Hematopoietic multipotent progenitor cell treated with erythropoietin and hydrocortisone succinate and interleukin-3 and kit ligand, for 17 days (in vitro differentiated cells): ENCODE measurements at regions not wholly inside any gene's neighbourhood (a gene's known extent, or its start where the extent isn't known, plus 50 kb on each side); places are given as distances from the start of the nearest gene placed in this dataset.

ENCODE experiments used
- DNase-seq: peaks from one replicate; pipeline ENCODE4 v3.0.0-alpha.2; 2015; ENCODE audit warnings: low spot score

DNA sequence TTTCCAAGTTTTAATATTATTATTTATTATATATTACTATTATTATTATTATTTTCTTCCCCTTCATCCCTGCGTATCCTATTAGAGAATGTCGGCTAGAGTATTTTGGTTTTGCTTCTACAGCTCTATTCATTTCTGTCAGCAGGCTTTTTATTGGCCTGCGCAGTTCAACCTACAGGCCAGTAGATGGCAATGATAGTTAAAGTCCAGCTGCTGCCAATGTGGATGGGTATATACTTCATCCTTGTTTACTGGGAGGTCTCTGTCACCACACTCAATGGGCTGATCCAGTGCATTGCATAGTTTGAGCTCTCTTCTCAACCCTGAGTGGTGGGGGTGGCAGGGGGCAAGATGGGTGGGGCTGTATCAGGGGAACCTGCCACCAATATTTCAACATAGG, 799.8 kb downstream of the NSUN3 start:
- DNase-seq = no peak

DNA sequence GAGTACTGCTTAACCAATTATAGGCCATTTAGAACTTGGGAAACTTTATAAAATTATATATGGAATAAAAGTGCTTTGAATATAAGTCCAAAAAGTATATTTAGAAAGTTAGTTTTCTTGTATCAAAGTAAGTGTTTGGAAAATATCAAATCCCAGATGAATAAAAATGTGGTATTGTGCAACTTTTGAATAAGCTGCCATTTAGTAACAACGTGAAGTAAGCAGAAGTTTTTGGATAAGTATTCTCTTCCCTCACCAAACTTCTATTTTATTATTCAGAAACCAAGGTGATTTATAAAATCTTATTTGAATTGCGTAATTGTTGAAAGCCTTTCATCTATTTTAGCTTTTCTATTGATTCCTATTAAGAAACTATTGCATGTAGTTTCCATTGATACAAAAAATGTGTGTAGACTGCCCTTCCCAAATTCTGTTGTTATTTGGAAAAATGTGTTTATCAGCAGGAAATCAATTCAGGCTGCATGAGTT, 806.2 kb downstream of the NSUN3 start:
- no peak for DNase-seq

DNA sequence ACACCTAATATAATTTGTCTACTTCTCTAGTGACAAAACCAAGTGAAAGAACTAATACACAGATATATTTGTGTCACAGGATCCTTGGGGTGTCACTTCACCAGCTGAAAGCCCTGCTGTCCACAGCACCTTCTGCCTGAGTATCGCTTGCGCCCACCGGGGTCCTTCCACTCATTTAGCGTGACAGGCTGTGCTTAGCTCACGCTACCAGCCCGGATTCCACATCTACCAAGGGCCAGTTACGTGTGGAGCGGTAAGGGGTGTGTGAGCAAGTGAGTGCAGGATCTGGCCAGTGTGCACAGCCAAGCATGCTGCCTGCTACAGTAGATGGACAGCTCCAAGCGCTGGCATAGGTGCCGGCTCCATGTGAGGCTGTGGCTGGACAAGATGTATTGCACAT, 810.9 kb downstream of the NSUN3 start:
- no peak for DNase-seq

DNA sequence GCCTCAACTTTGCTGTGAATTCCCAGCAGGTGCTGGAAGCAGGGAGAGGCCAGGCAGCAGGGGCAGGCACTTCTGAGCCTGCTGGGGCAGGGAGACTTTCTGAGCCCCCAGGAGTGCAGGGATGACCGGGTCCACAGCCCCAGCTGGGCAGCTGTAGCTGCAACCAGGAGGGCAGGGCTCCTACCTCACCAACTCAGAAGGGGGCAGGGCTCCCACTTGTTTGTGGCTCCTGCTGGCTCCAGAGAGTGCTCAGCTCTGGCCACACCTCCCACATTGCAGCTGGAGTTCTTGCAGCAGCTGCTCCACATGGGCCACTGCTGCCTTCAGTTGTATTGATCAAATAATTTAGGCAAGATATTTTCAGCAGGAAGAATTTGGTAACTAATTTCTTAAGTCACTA, 812.3 kb downstream of the NSUN3 start:
- DNase-seq = no peak

DNA sequence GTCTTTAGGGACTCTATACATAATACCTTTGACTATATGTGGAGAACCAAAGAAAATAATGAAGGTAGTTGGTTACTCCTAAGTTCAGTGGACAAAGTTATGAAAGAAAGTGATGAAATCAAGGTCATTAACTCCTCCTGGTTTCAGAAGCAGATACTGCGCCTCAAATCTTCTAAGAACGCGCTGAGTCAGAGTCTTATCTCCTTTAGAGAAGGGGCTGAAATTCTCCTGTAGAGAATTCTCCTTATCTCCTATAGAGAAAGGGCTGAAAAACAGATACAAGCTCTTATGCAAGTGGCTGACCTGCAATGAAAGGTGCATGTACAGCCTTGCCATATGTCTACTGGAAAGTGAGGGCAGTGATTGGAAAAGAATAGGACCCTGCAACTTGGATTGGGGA, 824.2 kb downstream of the NSUN3 start:
- no peak for DNase-seq

DNA sequence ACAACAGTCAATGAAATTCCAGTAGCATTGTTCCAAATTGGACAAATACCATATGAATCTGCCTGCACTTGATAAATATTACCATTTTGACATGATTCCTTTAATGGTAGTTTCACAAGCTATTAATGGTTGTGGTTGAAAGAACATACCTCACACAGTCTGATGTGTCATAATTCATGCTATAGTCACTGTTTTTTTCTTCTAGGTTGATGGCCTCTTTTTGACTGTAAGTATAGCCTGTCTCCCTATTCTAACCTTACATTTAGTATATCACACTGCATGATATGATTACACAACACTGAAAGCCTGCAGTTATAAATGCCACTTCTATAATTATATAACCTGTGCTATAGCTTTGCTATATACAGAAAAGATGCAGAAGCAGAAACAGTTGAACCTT, 834.1 kb downstream of the NSUN3 start:
- no peak for DNase-seq

DNA sequence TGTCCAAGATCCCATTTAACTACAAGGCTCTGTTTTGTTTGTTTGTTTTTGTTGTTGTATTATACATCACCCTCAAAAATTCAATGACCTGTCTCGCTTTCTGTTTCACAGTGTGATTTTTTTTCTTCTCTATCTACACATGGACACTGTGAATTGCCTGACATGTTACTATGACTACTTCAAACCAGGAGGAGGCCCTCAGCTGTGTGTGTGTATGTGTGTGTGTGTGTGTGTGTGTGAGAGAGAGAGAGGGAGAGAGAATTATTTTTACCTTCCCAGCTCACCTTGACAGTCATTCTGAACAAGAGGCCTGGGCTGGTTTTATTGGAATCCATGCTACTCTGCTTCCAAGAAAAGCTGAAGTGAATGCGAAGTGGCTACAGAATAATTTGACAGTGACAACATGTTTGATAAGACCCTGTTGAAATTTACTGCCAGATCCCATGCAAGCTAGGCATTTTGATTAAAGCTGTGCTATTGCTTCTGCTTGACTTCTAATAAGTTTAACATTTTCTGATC, 841.4 kb downstream of the NSUN3 start:
- no peak for DNase-seq

DNA sequence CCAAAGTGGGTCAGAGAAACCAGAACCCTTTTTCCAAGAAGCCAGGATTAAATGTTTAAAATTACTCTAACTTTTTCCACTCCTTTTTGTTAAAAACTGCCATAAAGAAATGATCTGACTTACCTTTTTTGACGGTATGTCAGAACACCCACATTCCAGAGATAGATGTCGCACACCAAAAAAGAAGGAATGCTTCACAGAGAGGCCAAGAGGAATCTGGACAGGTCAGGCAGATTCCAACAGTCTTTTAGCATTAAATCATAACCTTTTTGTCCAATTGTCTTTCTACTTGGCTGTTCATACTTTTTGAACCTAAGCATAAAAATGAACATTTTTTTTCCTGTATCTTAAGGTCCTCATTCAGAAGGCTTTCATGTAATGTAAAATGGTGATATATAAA, 846.9 kb downstream of the NSUN3 start:
- no peak for DNase-seq

DNA sequence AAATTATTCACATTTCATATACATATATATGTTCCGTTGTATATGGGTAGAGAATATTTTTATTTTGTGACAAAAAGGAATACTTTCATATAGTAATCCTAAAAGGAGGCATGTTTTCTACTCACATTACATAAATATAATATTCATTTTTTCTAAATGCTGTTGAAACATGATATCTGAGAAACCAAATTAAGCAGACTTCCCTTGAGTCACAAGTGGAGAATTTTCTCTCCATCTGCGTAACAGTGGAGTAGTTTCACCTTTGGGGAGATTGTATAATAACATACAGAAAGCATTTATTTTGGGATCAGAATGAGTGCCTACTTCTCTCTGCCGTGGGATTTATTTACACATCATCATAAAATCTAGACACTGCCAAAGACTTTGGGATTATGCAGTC, 849.8 kb downstream of the NSUN3 start:
- DNase-seq = no peak

DNA sequence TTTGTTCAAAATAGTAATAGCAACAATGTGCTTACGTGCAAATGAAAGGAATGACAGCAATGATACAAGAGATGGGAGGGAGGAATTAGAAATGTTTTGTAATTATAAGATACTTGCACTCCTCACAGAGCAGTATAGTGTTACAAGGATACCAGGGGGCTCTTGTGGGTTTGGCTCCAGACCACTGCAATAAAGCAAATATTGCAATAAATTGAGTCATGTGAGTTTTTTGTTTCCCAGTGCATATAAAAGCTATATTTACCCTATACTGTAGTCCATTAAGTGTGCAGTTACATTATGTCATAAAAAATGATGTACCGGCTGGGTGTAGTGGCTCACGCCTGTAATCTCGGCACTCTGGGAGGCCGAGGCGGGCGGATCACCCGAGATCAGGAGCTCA, 864.3 kb downstream of the NSUN3 start:
- DNase-seq = no peak

DNA sequence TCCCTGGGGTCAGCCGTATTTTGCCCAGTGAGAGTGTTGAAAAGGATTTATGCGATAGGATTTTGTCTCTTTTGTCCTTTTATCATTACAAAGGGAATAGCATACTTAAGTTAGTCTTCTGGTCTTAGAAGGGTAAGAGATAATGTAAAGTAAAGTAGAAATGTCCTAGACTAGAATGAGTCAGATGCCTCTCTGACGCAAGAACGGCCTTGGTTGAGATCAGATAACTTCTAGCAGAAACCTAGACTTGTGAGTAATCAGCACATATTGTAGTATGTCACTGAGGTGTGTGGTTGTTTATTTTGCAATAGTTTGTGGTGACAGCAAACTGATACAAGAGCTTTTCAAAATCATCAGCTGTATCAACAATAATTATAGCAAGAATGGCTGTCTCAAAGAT, 866.1 kb downstream of the NSUN3 start:
- no peak for DNase-seq

DNA sequence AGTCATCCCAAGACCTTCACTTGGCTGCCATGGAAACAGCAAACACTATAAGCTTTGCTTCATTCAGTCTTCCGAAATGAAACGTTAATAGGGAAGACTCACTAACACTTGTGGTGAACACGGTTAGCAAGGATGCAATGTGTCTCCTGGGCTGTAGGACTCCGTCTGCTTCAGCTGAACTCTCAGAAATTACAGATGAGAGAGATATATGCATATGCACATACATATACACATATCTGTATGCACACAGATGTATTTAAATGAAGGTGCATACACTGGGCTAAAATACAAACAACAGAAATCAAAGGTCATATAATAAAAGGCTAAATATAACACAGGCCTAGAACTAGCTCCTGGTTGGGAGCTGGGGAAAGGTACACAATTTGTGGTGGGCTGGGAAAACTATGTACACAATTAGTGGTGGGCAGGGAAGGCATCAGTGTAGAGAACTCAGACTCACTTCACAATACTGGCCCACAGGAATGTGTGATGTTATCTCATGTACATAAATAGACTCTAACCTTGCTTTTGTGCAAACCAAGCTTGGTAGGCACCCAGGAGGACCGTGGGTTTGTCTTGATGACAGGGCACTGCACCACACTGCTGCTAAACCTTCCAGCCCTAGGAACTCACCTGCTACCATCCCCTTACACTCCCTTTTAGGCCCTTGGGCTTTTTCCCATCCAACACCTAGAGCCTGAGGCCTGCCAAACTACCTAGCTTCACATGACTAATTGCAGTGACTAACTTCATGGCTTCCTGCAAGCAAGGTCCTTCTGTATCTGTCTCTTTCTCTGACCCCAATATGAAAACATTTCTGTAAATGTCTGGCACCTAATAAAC, 873.1 kb downstream of the NSUN3 start:
- DNase-seq = no peak

DNA sequence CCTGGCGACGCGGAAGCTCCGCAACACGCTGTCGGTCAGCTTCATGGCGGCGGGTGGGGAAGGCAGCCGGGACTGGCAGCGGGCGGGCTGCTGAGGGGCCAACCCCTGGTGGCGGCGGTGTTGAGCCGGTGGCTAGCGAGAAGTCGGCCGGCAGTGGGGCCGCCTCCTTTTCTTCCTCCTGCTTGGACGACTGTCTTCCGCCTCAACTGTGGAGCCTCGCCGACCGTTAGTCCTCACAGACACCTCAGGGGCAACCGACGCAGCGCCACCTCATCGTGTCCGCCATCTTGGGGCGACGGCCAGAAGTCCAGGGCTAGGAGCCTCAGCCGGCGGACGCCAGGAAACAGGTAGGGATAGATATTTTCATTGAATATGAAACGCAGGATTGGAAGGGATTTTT, 875.1 kb downstream of the NSUN3 start:
- DNase-seq = no peak

DNA sequence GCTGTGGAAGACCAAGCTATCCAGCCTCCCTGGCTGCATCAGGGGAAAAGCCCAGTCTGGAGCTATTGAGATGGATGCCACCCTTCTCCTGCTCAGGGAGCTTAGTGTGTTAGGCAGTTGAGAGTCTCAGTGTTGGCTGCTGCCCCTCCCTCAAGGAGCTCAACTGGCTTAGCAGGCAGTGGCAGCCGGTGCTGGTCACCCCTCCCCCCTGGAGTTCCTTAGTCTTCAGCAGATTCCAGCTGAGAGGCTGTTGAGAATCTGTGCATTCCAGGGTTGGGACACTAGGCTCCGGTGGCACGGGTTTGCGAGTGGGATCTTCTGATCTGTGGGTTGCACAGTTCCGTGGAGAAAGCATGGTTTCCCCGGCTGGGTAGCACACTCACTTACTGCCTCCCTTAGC, 883.8 kb downstream of the NSUN3 start:
- DNase-seq = no peak

DNA sequence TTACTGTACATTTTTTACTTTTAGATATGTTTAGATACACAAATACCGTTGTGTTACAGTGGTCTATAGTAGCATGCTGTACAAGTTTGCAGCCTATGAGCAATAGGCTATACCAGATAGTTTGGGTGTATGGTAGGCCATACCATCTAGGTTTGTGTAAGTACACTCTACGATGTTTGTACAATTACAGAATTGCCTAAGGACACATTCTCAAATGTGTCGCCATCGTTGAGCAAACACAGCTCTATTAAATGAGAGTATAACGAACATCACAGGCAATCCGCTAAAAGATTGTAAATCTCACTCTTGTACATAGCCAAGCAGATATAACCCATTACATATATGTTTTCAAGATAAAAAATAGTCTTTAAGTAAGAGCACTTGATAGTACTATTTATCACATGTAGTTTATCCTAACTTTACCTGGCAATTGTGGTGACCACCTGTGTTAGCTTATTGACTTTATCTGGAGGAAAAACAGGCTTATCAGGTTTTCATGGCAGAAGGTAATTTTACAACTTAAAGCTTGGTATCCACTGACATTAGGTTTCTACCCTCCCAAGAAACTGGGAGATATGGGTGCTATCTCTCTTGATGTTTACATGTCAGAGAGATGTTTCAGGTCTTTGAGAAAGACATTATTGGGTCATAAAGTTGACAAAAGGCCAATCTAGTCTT, 898.7 kb downstream of the NSUN3 start:
- DNase-seq = no peak

DNA sequence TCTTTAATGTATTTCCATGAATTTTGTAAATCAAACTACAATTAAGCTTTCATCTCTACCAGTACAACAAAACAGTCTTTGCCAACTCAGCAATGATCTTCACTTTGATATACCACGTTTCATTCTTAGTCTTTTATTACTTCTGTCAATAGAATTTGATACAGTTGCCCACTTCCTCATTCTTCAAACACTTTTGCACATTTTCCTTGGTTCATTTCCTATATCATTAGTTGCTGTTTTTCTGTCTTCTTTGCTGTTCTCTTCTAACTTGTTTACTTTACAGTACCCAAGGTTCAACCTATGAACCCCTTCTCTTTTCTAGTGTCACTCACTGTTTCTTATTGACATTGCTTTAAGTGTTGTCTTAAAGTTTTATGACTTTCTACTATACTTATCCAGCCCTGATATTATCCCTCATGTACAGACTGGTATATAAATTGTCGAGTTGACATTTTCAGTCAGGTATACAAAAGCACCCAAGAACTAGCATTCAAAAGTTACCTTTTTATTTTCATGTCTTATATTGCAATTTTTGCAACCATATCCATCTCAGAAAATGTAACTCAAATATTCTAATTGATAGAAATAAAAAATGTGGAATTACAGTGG, 903.1 kb downstream of the NSUN3 start:
- DNase-seq = no peak

DNA sequence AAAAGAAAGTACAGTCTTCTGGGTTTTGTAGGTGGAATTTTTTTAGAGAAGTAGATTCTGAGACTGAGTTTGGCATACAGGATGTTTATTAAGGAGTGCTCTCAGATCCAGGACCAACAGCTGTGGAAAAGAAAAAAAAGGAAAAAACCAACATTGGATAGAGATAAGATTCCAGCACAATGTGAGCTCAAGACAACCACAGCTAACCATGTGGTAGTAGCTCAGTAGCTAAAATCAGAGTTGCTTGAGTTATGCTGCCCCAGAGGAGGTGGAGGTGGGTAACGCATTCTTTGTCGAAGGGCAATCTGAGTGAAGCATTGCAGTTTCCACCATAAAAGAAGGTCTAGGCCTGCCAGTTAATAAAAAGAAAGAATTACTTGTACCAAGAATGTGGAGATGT, 904.3 kb downstream of the NSUN3 start:
- no peak for DNase-seq

DNA sequence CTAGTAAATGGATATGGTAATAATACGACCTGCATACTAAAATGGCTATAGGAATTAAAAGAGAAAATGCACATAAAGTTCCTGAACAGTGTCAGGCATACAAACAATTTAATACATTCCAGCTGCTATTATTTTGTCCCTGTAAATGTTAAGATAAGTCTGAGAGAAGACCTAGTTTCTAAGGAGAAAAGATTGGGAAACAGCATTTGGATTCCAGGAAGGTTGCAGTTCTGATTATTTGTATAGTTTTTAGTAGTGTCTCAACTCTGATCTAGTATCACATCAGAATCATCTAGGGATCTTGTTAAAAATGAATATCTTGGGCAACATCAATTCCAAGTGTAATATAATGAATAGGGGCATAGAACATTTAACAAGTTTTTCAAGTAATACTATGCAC, 905.7 kb downstream of the NSUN3 start:
- DNase-seq = no peak

DNA sequence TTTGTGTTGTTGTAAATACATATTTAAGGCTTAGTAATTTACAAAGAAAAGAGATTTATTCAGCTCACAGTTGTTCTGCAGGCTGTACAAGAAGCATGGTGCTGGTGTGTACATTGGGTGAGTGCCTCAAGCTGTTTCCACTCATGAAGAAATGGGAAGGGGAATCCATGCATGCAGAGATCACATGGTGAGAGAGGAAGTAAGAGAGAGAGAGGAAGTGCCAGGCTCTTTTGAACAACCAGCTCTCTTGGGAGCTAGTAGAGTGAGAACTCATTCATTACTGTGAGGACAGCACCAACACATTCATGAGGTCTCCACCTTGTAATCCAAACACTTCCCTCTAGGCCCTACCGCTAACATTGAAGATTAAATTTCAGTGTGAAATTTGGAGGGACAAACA, 909.2 kb downstream of the NSUN3 start:
- DNase-seq = no peak

DNA sequence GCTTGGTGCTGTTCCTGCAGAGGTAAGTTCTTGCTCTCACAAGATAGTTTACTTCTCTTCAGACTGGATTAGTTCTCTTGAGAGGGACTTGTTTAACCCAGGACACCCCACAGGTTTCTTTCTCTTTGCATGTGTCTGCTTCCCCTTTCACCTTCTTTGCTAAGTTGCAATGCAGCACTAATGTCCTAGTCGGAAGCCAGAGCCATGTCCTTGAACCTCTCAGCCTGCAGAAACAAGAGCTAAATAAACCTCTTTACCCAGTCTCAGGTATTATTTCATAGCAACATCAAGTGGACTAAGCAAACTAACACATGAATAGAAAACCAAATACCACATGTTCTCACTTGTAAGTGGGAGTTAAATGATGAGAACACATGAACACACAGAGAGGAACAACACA, 915.2 kb downstream of the NSUN3 start:
- DNase-seq = no peak

DNA sequence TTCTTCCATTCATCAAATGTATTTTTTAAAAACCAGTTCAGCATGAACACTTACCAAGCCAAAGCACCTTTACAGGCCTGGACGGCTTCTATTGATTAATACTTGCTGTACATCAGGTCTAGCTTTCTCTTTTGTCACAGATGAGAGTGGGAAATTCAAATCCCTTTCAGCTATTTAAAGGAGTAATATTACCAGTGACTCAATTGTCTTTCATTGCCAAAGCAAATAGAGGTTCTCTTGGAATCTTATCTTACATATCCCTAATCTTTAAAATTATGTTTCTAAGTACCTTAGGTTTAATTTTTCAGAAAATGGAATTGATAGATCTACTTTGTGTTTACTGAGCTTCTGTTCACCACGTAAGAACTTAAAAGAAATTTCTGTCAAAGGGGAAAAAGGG, 922.9 kb downstream of the NSUN3 start:
- DNase-seq = no peak

DNA sequence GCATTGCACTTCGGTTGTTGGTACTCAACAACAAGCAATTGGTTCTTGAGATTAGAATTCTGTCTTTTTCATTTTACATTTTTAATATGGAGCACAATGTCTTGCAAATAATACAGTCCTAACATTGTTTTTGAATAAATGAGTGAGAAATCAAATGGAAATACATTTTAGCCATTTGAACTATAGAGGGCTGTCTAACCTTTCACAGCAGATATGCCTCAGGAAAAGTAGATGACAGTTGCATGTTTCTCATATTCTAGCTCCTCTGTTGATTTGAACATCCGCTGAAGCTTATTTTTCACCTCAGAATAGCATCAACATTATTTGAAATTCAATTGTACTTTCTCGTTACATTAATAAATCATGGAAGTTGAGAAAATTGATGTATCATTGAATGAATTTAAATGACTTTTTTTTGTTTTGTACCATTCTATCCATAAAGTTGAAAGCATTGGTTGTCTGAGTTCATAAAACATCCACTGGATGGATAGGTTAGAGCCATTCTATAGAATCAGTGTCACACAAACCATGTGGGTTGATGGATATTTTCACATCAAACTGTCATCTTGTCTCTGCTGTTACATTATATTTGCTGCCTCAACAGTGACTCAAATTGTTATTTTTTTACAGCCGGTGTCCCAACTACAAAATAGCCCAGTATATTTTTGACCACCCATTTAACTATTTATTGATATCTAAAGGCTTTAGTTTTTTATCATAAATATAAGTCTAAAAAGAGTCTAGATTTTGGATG, 928.3 kb downstream of the NSUN3 start:
- DNase-seq = no peak
